Stimulated activated naive CD8-positive, alpha-beta T cell treated with anti-CD3 and anti-CD28 coated beads, Interleukin-15, Interleukin-2, amounts not matched to agents 100 ng/mL and 50 ng/mL, for 24 hours (primary cell): ENCODE measurements at regions not wholly inside any gene's neighbourhood (a gene's known extent, or its start where the extent isn't known, plus 50 kb on each side); places are given as distances from the start of the nearest gene placed in this dataset.
"Not testable (repeated sequence)": the region's sequence is repeated elsewhere in the genome, so short reads cannot be mapped to it uniquely, and the experiment has no call there.

Source experiments
- H3K27ac Mint-ChIP-seq: one replicate; pipeline ENCODE4 v1.8.0; 2021; ENCODE audit warnings: mild to moderate bottlenecking, mixed read lengths
- H3K27me3 Mint-ChIP-seq: one replicate; pipeline ENCODE4 v1.8.0; 2021; ENCODE audit warnings: mixed read lengths
- H3K36me3 Mint-ChIP-seq: one replicate; pipeline ENCODE4 v1.8.0; 2021; ENCODE audit warnings: low read depth, mixed read lengths
- H3K4me1 Mint-ChIP-seq: one replicate; pipeline ENCODE4 v1.8.0; 2021; ENCODE audit warnings: low read depth, mixed read lengths
- H3K4me3 Mint-ChIP-seq: one replicate; pipeline ENCODE4 v1.8.0; 2021; ENCODE audit warnings: mild to moderate bottlenecking, mixed read lengths
- H3K9me3 Mint-ChIP-seq: one replicate; pipeline ENCODE4 v1.8.0; 2021; ENCODE audit warnings: mixed read lengths

DNA sequence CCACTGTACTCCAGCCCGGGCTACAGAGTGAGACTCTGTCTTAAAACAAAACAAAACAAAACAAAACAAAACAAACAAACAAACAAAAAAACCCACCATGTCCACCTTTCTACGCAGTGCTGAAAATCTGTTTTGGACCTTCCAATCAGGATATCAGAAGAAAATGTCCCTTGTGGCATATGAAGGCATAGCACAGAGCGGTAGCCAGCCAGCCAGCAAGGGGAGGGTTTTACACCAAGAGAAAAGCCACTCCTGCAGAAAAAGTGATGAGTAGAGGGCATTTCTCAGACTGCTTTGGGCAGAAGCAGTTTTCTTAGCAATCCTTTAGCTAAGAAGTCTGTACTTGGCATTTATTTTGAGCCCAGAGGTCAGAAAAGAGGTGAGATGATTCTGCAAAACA is 612.2 kb downstream of the TYW1 start:
- Mint-ChIP-seq H3K36me3 (no peaks in the 10 kb centered on the region), H3K27ac (no peak overlapping the region), H3K27me3 (no peaks in the 10 kb centered on the region), H3K4me1 (no peaks in the 10 kb centered on the region), H3K4me3 (no peak overlapping the region), H3K9me3 (peaks cover 14% of the 10 kb centered on the region)

DNA sequence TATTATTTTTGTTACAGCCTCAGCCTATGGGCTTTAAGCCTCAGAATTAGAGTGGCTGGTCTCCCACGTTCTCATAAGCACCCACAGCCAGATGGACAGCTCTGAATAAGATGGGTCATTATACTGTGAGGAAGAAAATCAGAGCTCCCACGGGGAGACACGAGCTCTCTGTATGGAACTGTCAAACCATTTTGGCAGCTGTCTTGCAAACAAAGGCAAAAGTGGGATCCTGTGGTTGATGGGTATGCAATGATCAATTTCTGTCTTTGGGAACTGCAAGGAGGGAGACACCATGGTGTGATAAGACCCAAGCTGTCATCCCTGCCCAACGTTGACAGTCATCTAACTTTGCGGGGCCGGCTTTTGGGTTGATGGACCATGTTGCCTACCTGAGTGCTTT is 614.3 kb downstream of the TYW1 start:
- Mint-ChIP-seq H3K9me3 (peaks cover 8% of the 10 kb centered on the region), H3K4me3 (no peak overlapping the region), H3K27me3 (no peaks in the 10 kb centered on the region), H3K27ac (no peak overlapping the region), H3K4me1 (no peaks in the 10 kb centered on the region), H3K36me3 (no peaks in the 10 kb centered on the region)

- Mint-ChIP-seq H3K36me3 (no peaks in the 10 kb centered on the region), H3K4me3 (no peak overlapping the region), H3K27ac (no peak overlapping the region), H3K27me3 (peaks cover under 1% of the 10 kb centered on the region), H3K9me3 (peaks cover 4% of the 10 kb centered on the region), H3K4me1 (no peaks in the 10 kb centered on the region)
Observed at GRCh38 chr7:67614843-67615242, 618.2 kb downstream of the TYW1 start.

DNA sequence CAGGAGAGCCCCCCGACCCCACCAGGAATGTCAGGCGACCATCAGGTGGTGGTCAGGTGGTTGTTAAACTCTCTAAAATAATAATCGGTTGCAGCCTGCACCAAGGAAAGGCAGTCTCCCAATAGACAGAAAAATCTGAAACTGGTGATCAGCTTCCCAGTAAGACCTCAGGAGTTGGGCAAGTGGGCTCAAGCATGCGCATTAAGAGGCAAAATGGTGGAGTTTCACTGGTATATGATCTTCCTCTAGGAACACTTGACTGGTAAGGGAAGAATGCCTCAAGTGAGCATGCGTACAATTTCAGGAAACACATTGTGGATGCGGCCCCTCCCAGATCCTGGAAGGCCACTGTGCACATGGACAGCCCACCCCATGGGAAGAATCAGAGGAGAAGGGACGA is 619.9 kb downstream of the TYW1 start:
- H3K27ac Mint-ChIP-seq = no peak overlapping the region
- H3K36me3 Mint-ChIP-seq = no peaks in the 10 kb centered on the region
- H3K27me3 Mint-ChIP-seq = peaks cover 4% of the 10 kb centered on the region
- H3K4me1 Mint-ChIP-seq = no peaks in the 10 kb centered on the region
- H3K9me3 Mint-ChIP-seq = peaks cover 4% of the 10 kb centered on the region
- no peak overlapping the region for H3K4me3 Mint-ChIP-seq

- Mint-ChIP-seq H3K4me3 (no peak overlapping the region), H3K9me3 (peaks cover 4% of the 10 kb centered on the region), H3K27ac (no peak overlapping the region), H3K27me3 (peaks cover 4% of the 10 kb centered on the region), H3K4me1 (no peaks in the 10 kb centered on the region), H3K36me3 (no peaks in the 10 kb centered on the region)
Observed at GRCh38 chr7:67618556-67619162, 622.0 kb downstream of the TYW1 start.

DNA sequence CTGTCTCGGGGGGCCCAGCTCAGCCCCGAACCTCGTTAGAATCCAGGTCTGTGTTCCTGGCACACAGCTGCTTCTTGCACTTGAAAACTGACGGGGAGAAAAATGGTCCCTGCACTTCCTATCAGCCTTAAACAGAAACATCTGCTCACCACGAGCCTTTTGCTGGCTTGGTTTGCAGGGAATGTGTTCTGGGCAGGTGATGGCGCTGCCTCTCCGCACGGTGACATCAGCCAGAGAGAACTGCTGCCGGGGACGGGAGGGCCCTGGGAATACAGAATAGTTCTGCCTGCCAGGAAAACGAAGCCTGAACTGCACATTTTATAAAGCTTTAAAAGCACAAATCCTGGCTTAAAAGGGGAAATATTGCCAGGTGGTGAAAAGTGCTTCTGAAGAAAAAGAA is 622.5 kb downstream of the TYW1 start:
- H3K4me3 Mint-ChIP-seq = no peak overlapping the region

DNA sequence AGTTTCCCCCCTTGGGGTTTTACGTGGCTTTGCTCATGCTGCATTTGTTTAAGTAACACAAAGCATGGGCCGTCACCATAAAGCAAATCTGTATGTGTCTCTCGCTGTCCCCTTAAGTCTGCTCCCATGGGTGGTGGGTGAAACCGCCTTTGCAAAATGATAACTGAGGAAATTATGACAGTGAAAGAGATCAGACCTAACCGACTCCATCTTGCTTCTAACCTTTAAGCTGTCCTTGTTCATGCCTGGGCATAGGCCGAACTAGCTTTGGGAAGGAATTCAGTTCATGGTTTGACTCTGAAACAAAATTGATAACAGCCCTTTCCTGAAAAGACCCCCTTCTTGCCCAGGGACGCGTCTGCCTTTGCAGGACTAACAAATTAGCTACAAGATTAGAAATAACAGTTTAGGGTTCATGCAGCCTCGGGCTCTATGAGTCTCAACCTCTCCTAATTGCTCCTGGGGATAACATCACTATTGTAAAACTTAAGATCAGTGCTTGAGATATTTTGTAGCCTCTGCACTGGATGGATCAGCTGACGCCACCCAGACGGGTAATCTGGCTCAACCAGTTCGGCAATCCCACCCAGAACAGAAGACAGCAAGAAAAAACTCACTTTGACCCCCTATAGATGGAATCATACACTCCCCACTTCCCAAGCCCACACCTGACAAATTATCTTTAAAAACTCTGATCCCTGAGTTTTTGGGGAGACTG is 623.7 kb downstream of the TYW1 start:
- H3K27ac Mint-ChIP-seq = no peak overlapping the region
- H3K4me1 Mint-ChIP-seq = no peaks in the 10 kb centered on the region
- peaks cover 7% of the 10 kb centered on the region for H3K27me3 Mint-ChIP-seq
- H3K4me3 Mint-ChIP-seq = no peak overlapping the region
- no peaks in the 10 kb centered on the region for H3K36me3 Mint-ChIP-seq
- H3K9me3 Mint-ChIP-seq = no peaks in the 10 kb centered on the region

More for the DNA sequence above, 622.5 kb downstream of the TYW1 start:
- Mint-ChIP-seq H3K4me1 (no peaks in the 10 kb centered on the region), H3K27ac (no peak overlapping the region), H3K36me3 (no peaks in the 10 kb centered on the region), H3K27me3 (peaks cover 4% of the 10 kb centered on the region), H3K9me3 (no peaks in the 10 kb centered on the region)

GRCh38 chr7:67621704-67622103 is 625.1 kb downstream of the TYW1 start:
- Mint-ChIP-seq H3K4me3 (no peak overlapping the region), H3K4me1 (no peaks in the 10 kb centered on the region), H3K36me3 (no peaks in the 10 kb centered on the region), H3K9me3 (no peaks in the 10 kb centered on the region), H3K27ac (no peak overlapping the region), H3K27me3 (peaks cover 7% of the 10 kb centered on the region)

DNA sequence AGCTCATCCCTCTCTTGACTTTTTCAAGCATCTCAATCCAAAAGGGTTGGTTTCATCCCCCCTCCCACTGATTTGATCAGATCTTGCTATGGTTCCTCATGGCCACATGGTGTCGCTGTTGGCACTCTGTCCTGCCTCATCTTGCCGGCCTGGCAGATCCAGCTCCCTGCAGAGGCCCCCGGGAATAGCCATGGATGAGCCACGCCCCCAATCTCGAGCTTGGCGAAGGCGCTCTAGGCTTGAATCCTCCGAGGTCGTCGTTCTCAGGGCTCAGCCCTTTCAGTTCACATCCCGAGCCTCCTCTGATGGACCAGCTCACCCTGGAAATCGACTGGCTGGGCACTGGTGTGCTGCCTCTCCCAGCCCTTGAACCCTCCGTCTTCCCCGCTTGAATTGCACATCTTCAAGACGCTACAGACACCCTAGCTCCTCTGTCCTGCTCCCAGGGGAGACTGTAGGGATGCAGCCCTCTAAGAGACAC is 628.7 kb downstream of the TYW1 start:
- Mint-ChIP-seq H3K27me3 (peaks cover 3% of the 10 kb centered on the region), H3K9me3 (peaks cover 5% of the 10 kb centered on the region), H3K4me1 (no peaks in the 10 kb centered on the region), H3K36me3 (no peaks in the 10 kb centered on the region), H3K4me3 (no peak overlapping the region), H3K27ac (no peak overlapping the region)

DNA sequence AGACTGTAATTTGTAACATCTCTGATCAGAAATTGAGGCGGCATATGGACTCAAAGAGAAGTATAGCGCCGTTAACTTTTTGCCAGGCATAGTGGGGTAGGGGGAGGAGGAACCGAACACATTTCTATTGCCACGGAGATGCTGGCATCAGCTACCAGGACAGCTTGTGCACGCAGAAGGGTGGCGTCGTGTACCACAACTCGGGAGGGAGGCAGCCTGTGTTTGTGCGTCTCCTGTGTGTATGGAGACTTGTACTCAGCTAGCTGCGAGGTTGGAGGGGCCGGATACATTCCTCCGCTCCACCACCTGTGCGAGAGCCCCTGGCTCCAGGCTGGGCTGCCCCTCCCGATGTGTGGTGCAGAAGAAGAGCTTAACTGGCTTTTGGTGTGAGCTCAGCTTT is 634.8 kb downstream of the TYW1 start:
- H3K27ac Mint-ChIP-seq = no peak overlapping the region
- H3K4me3 Mint-ChIP-seq = no peak overlapping the region
- peaks cover 9% of the 10 kb centered on the region for H3K9me3 Mint-ChIP-seq
- H3K36me3 Mint-ChIP-seq = no peaks in the 10 kb centered on the region
- H3K4me1 Mint-ChIP-seq = no peaks in the 10 kb centered on the region
- H3K27me3 Mint-ChIP-seq = no peaks in the 10 kb centered on the region

- Mint-ChIP-seq H3K27ac (no peak overlapping the region), H3K4me1 (no peaks in the 10 kb centered on the region), H3K4me3 (no peak overlapping the region), H3K9me3 (peaks cover 8% of the 10 kb centered on the region), H3K36me3 (no peaks in the 10 kb centered on the region), H3K27me3 (no peaks in the 10 kb centered on the region)
Observed at GRCh38 chr7:67635271-67635670, 638.6 kb downstream of the TYW1 start.

GRCh38 chr7:67636348-67637022 is 639.9 kb downstream of the TYW1 start:
- Mint-ChIP-seq H3K27ac (no peak overlapping the region), H3K36me3 (no peaks in the 10 kb centered on the region), H3K9me3 (peaks cover 11% of the 10 kb centered on the region), H3K4me1 (no peaks in the 10 kb centered on the region), H3K4me3 (no peak overlapping the region), H3K27me3 (no peaks in the 10 kb centered on the region)

GRCh38 chr7:67637023-67637358 is 640.4 kb downstream of the TYW1 start:
- Mint-ChIP-seq H3K36me3 (no peaks in the 10 kb centered on the region), H3K9me3 (peaks cover 11% of the 10 kb centered on the region), H3K4me1 (no peaks in the 10 kb centered on the region), H3K27me3 (no peaks in the 10 kb centered on the region), H3K4me3 (no peak overlapping the region), H3K27ac (no peak overlapping the region)

DNA sequence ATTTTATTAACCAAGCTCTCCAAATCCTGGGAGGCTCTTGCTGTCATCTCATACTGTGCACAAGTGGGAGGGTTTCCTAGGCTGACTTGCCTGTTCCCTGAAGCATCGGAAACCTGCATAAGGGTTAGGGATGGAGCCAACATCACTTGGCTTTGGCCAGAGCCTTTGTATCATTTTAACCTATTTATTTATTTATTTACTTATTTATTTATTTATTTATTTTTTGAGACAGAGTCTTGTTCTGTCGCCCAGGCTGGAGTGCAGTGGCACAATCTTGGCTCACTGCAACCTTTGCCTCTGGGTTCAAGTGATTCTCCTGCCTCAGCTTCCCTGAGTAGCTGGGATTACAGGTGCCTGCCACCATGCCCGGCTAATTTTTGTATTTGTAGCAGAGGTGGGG is 645.9 kb downstream of the TYW1 start:
- H3K27ac Mint-ChIP-seq, H3K4me3 Mint-ChIP-seq, H3K27me3 Mint-ChIP-seq, H3K36me3 Mint-ChIP-seq, H3K4me1 Mint-ChIP-seq: not testable (repeated sequence)
- peaks cover 17% of the 10 kb centered on the region for H3K9me3 Mint-ChIP-seq

GRCh38 chr7:67644151-67644550 is 647.5 kb downstream of the TYW1 start:
- H3K4me1 Mint-ChIP-seq = no peaks in the 10 kb centered on the region
- peaks cover 21% of the 10 kb centered on the region for H3K9me3 Mint-ChIP-seq
- H3K27ac Mint-ChIP-seq = no peak overlapping the region
- no peaks in the 10 kb centered on the region for H3K36me3 Mint-ChIP-seq
- no peaks in the 10 kb centered on the region for H3K27me3 Mint-ChIP-seq
- no peak overlapping the region for H3K4me3 Mint-ChIP-seq
